Ovary (tissue), 3 donors: ENCODE measurements at regions not wholly inside any gene's neighbourhood (a gene's known extent, or its start where the extent isn't known, plus 50 kb on each side); places are given as distances from the start of the nearest gene placed in this dataset.

ENCODE experiments used
- EP300 ChIP-seq: sonication (generic); formaldehyde crosslinking; IDR thresholded peaks from one replicate; pipeline ENCODE4 v1.6.1; 2017; ENCODE audit warnings: antibody characterized with exemption
- POLR2A ChIP-seq: fragments of 450-650 bp; IDR thresholded peaks from one replicate; pipeline ENCODE4 v1.6.1; 2017; ENCODE audit warnings: antibody characterized with exemption, mild to moderate bottlenecking, moderate library complexity
- TF ChIP-seq, protein P1 (sequence below), 3 donors: fragments of 450-650 bp in 2 of 3; fragments of 200-600 bp in 1 of 3; IDR thresholded peaks; one replicate each; pipeline versions ENCODE4 v1.5.1 to v1.8.0; 2016 to 2022; ENCODE audit warnings: antibody characterized with exemption in 3 of 3, mild to moderate bottlenecking in 1 of 3
- donor health status: DM: no; HTN: no; CAD: no.

DNA sequence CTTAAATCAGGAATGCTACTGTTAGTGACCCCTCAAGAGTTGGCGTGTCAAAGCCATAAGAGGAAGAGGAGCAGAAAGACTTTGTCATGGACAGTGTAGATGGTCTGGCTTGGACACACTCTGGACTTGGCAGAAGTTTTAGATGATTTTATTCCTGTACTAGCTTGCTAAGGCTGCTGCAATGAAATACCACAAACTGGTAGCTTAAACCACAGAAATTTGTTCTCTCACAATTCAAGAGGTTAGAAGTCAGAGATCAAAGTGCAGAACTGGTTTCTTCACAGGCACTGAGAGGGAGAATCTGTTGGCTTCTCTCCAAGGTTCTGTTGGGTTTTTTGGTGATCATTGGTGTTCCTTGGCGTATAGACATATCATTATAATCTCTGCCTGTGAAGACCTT is 869.8 kb upstream of the B3GALT2 start:
- TF ChIP-seq EP300 (no peak), POLR2A (no peak)
- TF ChIP-seq, protein P1, sequence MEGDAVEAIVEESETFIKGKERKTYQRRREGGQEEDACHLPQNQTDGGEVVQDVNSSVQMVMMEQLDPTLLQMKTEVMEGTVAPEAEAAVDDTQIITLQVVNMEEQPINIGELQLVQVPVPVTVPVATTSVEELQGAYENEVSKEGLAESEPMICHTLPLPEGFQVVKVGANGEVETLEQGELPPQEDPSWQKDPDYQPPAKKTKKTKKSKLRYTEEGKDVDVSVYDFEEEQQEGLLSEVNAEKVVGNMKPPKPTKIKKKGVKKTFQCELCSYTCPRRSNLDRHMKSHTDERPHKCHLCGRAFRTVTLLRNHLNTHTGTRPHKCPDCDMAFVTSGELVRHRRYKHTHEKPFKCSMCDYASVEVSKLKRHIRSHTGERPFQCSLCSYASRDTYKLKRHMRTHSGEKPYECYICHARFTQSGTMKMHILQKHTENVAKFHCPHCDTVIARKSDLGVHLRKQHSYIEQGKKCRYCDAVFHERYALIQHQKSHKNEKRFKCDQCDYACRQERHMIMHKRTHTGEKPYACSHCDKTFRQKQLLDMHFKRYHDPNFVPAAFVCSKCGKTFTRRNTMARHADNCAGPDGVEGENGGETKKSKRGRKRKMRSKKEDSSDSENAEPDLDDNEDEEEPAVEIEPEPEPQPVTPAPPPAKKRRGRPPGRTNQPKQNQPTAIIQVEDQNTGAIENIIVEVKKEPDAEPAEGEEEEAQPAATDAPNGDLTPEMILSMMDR (IDR thresholded peaks at IDR 0.05), result no peak
